Pancreas (tissue), 10 donors: ENCODE measurements at regions not wholly inside any gene's neighbourhood (a gene's known extent, or its start where the extent isn't known, plus 50 kb on each side); places are given as distances from the start of the nearest gene placed in this dataset.

ENCODE experiments used
- ATAC-seq, 4 donors: fragments of 200-7000 bp; cut with Tn5 transposase; one replicate each; pipeline versions ENCODE4 v1.8.0 to v1.9.1; 2020; ENCODE audit warnings: mild to moderate bottlenecking in 4 of 4, moderate library complexity in 4 of 4
- DNase-seq, 6 donors: peaks; one replicate each; pipeline ENCODE4 v3.0.0-alpha.2; 2020
- FAIRE-seq: peaks from 2 replicates; lab custom pipeline; 2012; peaks lifted over from hg19 to GRCh38; lab: Jason Lieb, UNC
- H3K27ac ChIP-seq, 4 donors: fragments of 200-600 bp; sonication (generic); 1 replicate in 3 of 4; 2 replicates in 1 of 4; pipeline versions ENCODE4 v1.5.0 to v1.8.0; 2020
- H3K27me3 ChIP-seq, 4 donors: fragments of 200-600 bp; one replicate each; pipeline ENCODE4 v1.8.0; 2021
- H3K36me3 ChIP-seq, 3 donors: fragments of 200-600 bp; sonication (generic) in 1 of 3; one replicate each; pipeline versions ENCODE4 v1.5.0 to v1.8.0; 2020 to 2021
- H3K4me1 ChIP-seq, 3 donors: fragments of 200-600 bp; one replicate each; pipeline ENCODE4 v1.8.0; 2021
- H3K4me3 ChIP-seq, 4 donors: fragments of 200-600 bp; sonication (generic) in 2 of 4; one replicate each; pipeline versions ENCODE4 v1.5.0 to v1.8.0; 2020 to 2021
- H3K9me3 ChIP-seq, 4 donors: fragments of 200-600 bp; one replicate each; pipeline ENCODE4 v1.8.0; 2021
- CTCF ChIP-seq, 4 donors: fragments of 200-600 bp; sonication (generic) in 3 of 4; IDR thresholded peaks; one replicate each; pipeline versions ENCODE4 v1.5.0 to v1.8.0; 2021; ENCODE audit warnings: antibody characterized with exemption in 4 of 4
- WGBS, 2 donors: extraction: QIAGEN DNeasy Blood & Tissue Kit; methylation state at CpG; one replicate each; pipeline ENCODE4 v1.1.7; 2013; 5-methylcytosine and 5-hydroxymethylcytosine counted together
- intact Hi-C, 3 donors: fragments of 100-400 bp; cut with DNase I; formaldehyde crosslinking; loops; one replicate each; pipeline versions ENCODE4 v1.11.1 to v1.14.2; 2022
- donor health status: healthy with polysubstance abuse.
- donor health status: DM: no; HTN: no; CAD: no; lungs with moderate emphysema.
- donor health status: DM: no; HTN: no; CAD: no.
- donor health status: control.
- donor health status: control.
- donor health status: Bipolar disorder and iron deficiency.
- donor health status: DM: yes; HTN: yes; CAD: no.
- donor health status: DM: no; HTN: no; CAD: no.
- donor health status: DM: no; HTN: no; CAD: no.
- donor health status: DM: yes; HTN: yes; CAD: no.

- Histone ChIP-seq H3K36me3 (no peaks in the 10 kb centered on the region), H3K4me1 (no peaks in the 10 kb centered on the region), H3K9me3 (no peaks in the 10 kb centered on the region), H3K27ac (no peak overlapping the region), H3K4me3 (no peak overlapping the region), H3K27me3 (no peaks in the 10 kb centered on the region)
- ATAC-seq (no peak), FAIRE-seq (no peak), DNase-seq (no peak)
- intact Hi-C loops: no loop called here
- TF ChIP-seq CTCF (IDR thresholded peaks at IDR 0.05): no peak
Observed at GRCh38 chr3:76643623-76644304, 396.1 kb upstream of the ROBO2 start.

GRCh38 chr3:76644305-76644675, 395.6 kb upstream of the ROBO2 start:
- DNase-seq (no peak), FAIRE-seq (no peak), ATAC-seq (no peak)
- Histone ChIP-seq H3K27ac (no peak overlapping the region), H3K4me1 (no peaks in the 10 kb centered on the region), H3K36me3 (no peaks in the 10 kb centered on the region), H3K9me3 (no peaks in the 10 kb centered on the region), H3K27me3 (no peaks in the 10 kb centered on the region), H3K4me3 (no peak overlapping the region)
- TF ChIP-seq CTCF (IDR thresholded peaks at IDR 0.05): no peak
- intact Hi-C loops: no loop called here
- 43 to 60% methylated on average over 4 of the region's 4 CpGs for WGBS, 2 donors

- intact Hi-C loops: no loop called here
- ATAC-seq (no peak), DNase-seq (no peak), FAIRE-seq (no peak)
- no peak for TF ChIP-seq CTCF (IDR thresholded peaks at IDR 0.05)
- no peaks in the 10 kb centered on the region for H3K9me3 ChIP-seq
- 67 to 89% methylated on average over 2 of the region's 2 CpGs for WGBS, 2 donors
- H3K36me3 ChIP-seq: no peaks in the 10 kb centered on the region
- no peak overlapping the region for H3K4me3 ChIP-seq
- H3K27ac ChIP-seq: no peak overlapping the region
- no peaks in the 10 kb centered on the region for H3K27me3 ChIP-seq
- H3K4me1 ChIP-seq: no peaks in the 10 kb centered on the region
Observed at GRCh38 chr3:76645724-76646123, 394.2 kb upstream of the ROBO2 start.

GRCh38 chr3:76646921-76647562, 392.9 kb upstream of the ROBO2 start:
- H3K27ac ChIP-seq: no peak overlapping the region
- ATAC-seq (no peak), DNase-seq (no peak), FAIRE-seq (no peak)
- H3K4me3 ChIP-seq: no peak overlapping the region
- intact Hi-C loops: no loop called here
- 60 to 65% methylated on average over 13 of the region's 13 CpGs for WGBS, 2 donors
- no peaks in the 10 kb centered on the region for H3K27me3 ChIP-seq
- no peaks in the 10 kb centered on the region for H3K4me1 ChIP-seq
- no peaks in the 10 kb centered on the region for H3K36me3 ChIP-seq
- no peaks in the 10 kb centered on the region for H3K9me3 ChIP-seq
- TF ChIP-seq CTCF (IDR thresholded peaks at IDR 0.05): no peak

- no peak for TF ChIP-seq CTCF (IDR thresholded peaks at IDR 0.05)
- no peak for ATAC-seq
- no peak for FAIRE-seq
- Histone ChIP-seq H3K36me3 (no peaks in the 10 kb centered on the region), H3K9me3 (no peaks in the 10 kb centered on the region), H3K27me3 (peaks cover 0 to 3% (median 0%) of the 10 kb centered on the region in 4 donors), H3K4me1 (no peaks in the 10 kb centered on the region), H3K27ac (no peak overlapping the region), H3K4me3 (no peak overlapping the region)
- 82% methylated on average over 1 of the region's 1 CpG for WGBS, 2 donors
- DNase-seq: no peak
- intact Hi-C loops: no loop called here
Observed at GRCh38 chr3:76651784-76652183, 388.1 kb upstream of the ROBO2 start.
